ENCODE measurements at regions not wholly inside any gene's neighbourhood (a gene's known extent, or its start where the extent isn't known, plus 50 kb on each side); places are given as distances from the start of the nearest gene placed in this dataset.

- CTCF ChIA-PET = no interaction called here
- TF ChIP-seq CTCF (IDR thresholded peaks at IDR 0.05 in 2 of 3, conservative IDR thresholded peaks at IDR 0.05 in 1 of 3; ENCODE audit: borderline replicate concordance in 1 of 3, insufficient read depth in 1 of 3, low read depth in 2 of 3, low read length in 2 of 3) (peak in 1 of 3 experiments; percentile 13; a peak in 1 of 6 replicates), CEBPB (IDR thresholded peaks at IDR 0.05; ENCODE audit: low read depth) (no peak), ZNF274 (IDR thresholded peaks at IDR 0.05; ENCODE audit: low read depth, low read length) (no peak), ZFX (IDR thresholded peaks at IDR 0.05) (no peak), SRF (IDR thresholded peaks at IDR 0.05; ENCODE audit: low read depth) (no peak)
- intact Hi-C loops (cut with micrococcal nuclease) = no loop called here
- no peaks in the 10 kb centered on the region for H3K9me3 ChIP-seq (ENCODE audit: control insufficient read depth in 1 of 2, insufficient read depth in 1 of 2, low read depth in 1 of 2, low read length in 2 of 2)
- no peaks in the 10 kb centered on the region for H3K4me1 ChIP-seq (ENCODE audit: control insufficient read depth in 1 of 2, insufficient read depth in 2 of 2, low read length in 2 of 2)
- H3K27me3 ChIP-seq (ENCODE audit: insufficient read depth, low read length) = no peaks in the 10 kb centered on the region
- RAD21 ChIA-PET (ENCODE audit: low non-redundant PET in 1 of 2, low total read pairs in 2 of 2, uncharacterized antibody in 2 of 2, unreplicated experiment in 2 of 2) = no interaction called here
- ATAC-seq (no peak), DNase-seq (ENCODE audit: low read depth, low spot score) (no peak)
- no peak overlapping the region for H2AFZ ChIP-seq (ENCODE audit: low read depth, low read length, poor library complexity, severe bottlenecking)
- no peaks in the 10 kb centered on the region for H3K9me2 ChIP-seq (ENCODE audit: insufficient read depth)
- H3K36me3 ChIP-seq (ENCODE audit: control insufficient read depth in 1 of 2, insufficient read depth in 2 of 2, low read length in 2 of 2) = no peaks in the 10 kb centered on the region
- H3K79me2 ChIP-seq (ENCODE audit: insufficient read depth, low read length) = no peaks in the 10 kb centered on the region
- no peak overlapping the region for H3K4me3 ChIP-seq (replicated peaks in 1 of 2; ENCODE audit: low read depth in 1 of 2, low read length in 2 of 2)
- H3K4me2 ChIP-seq (ENCODE audit: low read length) = no peak overlapping the region
- POLR2A ChIA-PET = no interaction called here
- H3K27ac ChIP-seq (ENCODE audit: low read depth, low read length) = no peak overlapping the region
- H4K20me1 ChIP-seq (ENCODE audit: insufficient read depth) = no peaks in the 10 kb centered on the region
- H3K9ac ChIP-seq (ENCODE audit: low read length) = no peak overlapping the region
- BruUV-seq (replicated peaks) = no TSS peak
These were observed 52.3 kb upstream of the CLNK start for GRCh38 chr4:10736895-10737294.

- H3K79me2 ChIP-seq (ENCODE audit: insufficient read depth, low read length) = no peaks in the 10 kb centered on the region
- CTCF ChIA-PET = no interaction called here
- H3K9me3 ChIP-seq (ENCODE audit: control insufficient read depth in 1 of 2, insufficient read depth in 1 of 2, low read depth in 1 of 2, low read length in 2 of 2) = no peaks in the 10 kb centered on the region
- H3K27me3 ChIP-seq (ENCODE audit: insufficient read depth, low read length) = no peaks in the 10 kb centered on the region
- H3K36me3 ChIP-seq (ENCODE audit: control insufficient read depth in 1 of 2, insufficient read depth in 2 of 2, low read length in 2 of 2) = no peaks in the 10 kb centered on the region
- DNase-seq (ENCODE audit: low read depth, low spot score) (no peak), ATAC-seq (no peak)
- intact Hi-C loops (cut with micrococcal nuclease) = no loop called here
- H4K20me1 ChIP-seq (ENCODE audit: insufficient read depth) = no peaks in the 10 kb centered on the region
- no peaks in the 10 kb centered on the region for H3K4me1 ChIP-seq (ENCODE audit: control insufficient read depth in 1 of 2, insufficient read depth in 2 of 2, low read length in 2 of 2)
- no peak overlapping the region for H3K4me3 ChIP-seq (replicated peaks in 1 of 2; ENCODE audit: low read depth in 1 of 2, low read length in 2 of 2)
- no peak overlapping the region for H3K27ac ChIP-seq (ENCODE audit: low read depth, low read length)
- no peak overlapping the region for H3K4me2 ChIP-seq (ENCODE audit: low read length)
- POLR2A ChIA-PET = no interaction called here
- H3K9me2 ChIP-seq (ENCODE audit: insufficient read depth) = no peaks in the 10 kb centered on the region
- no peak overlapping the region for H3K9ac ChIP-seq (ENCODE audit: low read length)
- RAD21 ChIA-PET (ENCODE audit: low non-redundant PET in 1 of 2, low total read pairs in 2 of 2, uncharacterized antibody in 2 of 2, unreplicated experiment in 2 of 2) = no interaction called here
- BruUV-seq (replicated peaks) = no TSS peak
- no peak overlapping the region for H2AFZ ChIP-seq (ENCODE audit: low read depth, low read length, poor library complexity, severe bottlenecking)
- TF ChIP-seq YY1 (IDR thresholded peaks at IDR 0.05; ENCODE audit: extremely low read depth, insufficient replicate concordance, low read depth, low read length) (no peak), POLR2AphosphoS5 (IDR thresholded peaks at IDR 0.05; ENCODE audit: low read depth, low read length) (no peak), ELF1 (IDR thresholded peaks at IDR 0.05; ENCODE audit: borderline replicate concordance, low read depth) (no peak), ZFX (IDR thresholded peaks at IDR 0.05) (no peak), EGR1 (IDR thresholded peaks at IDR 0.05; ENCODE audit: low read depth) (no peak), MAX (IDR thresholded peaks at IDR 0.05) (no peak), RAD21 (IDR thresholded peaks at IDR 0.05; ENCODE audit: low read depth) (no peak), SP1 (IDR thresholded peaks at IDR 0.05; ENCODE audit: low read depth) (no peak)
- TF ChIP-seq, protein P1, sequence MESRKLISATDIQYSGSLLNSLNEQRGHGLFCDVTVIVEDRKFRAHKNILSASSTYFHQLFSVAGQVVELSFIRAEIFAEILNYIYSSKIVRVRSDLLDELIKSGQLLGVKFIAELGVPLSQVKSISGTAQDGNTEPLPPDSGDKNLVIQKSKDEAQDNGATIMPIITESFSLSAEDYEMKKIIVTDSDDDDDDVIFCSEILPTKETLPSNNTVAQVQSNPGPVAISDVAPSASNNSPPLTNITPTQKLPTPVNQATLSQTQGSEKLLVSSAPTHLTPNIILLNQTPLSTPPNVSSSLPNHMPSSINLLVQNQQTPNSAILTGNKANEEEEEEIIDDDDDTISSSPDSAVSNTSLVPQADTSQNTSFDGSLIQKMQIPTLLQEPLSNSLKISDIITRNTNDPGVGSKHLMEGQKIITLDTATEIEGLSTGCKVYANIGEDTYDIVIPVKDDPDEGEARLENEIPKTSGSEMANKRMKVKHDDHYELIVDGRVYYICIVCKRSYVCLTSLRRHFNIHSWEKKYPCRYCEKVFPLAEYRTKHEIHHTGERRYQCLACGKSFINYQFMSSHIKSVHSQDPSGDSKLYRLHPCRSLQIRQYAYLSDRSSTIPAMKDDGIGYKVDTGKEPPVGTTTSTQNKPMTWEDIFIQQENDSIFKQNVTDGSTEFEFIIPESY (IDR thresholded peaks at IDR 0.05; ENCODE audit: extremely low read depth, insufficient replicate concordance, low read length) = no peak
- TF ChIP-seq, protein P2, sequence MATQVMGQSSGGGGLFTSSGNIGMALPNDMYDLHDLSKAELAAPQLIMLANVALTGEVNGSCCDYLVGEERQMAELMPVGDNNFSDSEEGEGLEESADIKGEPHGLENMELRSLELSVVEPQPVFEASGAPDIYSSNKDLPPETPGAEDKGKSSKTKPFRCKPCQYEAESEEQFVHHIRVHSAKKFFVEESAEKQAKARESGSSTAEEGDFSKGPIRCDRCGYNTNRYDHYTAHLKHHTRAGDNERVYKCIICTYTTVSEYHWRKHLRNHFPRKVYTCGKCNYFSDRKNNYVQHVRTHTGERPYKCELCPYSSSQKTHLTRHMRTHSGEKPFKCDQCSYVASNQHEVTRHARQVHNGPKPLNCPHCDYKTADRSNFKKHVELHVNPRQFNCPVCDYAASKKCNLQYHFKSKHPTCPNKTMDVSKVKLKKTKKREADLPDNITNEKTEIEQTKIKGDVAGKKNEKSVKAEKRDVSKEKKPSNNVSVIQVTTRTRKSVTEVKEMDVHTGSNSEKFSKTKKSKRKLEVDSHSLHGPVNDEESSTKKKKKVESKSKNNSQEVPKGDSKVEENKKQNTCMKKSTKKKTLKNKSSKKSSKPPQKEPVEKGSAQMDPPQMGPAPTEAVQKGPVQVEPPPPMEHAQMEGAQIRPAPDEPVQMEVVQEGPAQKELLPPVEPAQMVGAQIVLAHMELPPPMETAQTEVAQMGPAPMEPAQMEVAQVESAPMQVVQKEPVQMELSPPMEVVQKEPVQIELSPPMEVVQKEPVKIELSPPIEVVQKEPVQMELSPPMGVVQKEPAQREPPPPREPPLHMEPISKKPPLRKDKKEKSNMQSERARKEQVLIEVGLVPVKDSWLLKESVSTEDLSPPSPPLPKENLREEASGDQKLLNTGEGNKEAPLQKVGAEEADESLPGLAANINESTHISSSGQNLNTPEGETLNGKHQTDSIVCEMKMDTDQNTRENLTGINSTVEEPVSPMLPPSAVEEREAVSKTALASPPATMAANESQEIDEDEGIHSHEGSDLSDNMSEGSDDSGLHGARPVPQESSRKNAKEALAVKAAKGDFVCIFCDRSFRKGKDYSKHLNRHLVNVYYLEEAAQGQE (IDR thresholded peaks at IDR 0.05; ENCODE audit: low read depth) = no peak
These were observed 51.7 kb upstream of the CLNK start for GRCh38 chr4:10736266-10736665.
